ENCODE measurements at regions not wholly inside any gene's neighbourhood (a gene's known extent, or its start where the extent isn't known, plus 50 kb on each side); places are given as distances from the start of the nearest gene placed in this dataset.
A peak's percentile ranks its signal among the peaks of the same experiment; 100 is the strongest.
"Not testable (repeated sequence)": the region's sequence is repeated elsewhere in the genome, so short reads cannot be mapped to it uniquely, and the experiment has no call there.

- H3K36me3 ChIP-seq, result no peaks in the 10 kb centered on the region
- no peak overlapping the region for H3K4me3 ChIP-seq
- H4K20me1 ChIP-seq (ENCODE audit: low read depth), result no peaks in the 10 kb centered on the region
- Mint-ChIP-seq H3K27ac (no peak overlapping the region), H3K9me3 (no peaks in the 10 kb centered on the region), H3K4me1 (peaks cover 3% of the 10 kb centered on the region), H3K4me3 (no peak overlapping the region), H3K36me3 (no peaks in the 10 kb centered on the region), H3K27me3 (ENCODE audit: insufficient read depth, low read depth) (peaks cover 2% of the 10 kb centered on the region)
- H3K27me3 ChIP-seq, result no peaks in the 10 kb centered on the region
- H3K9ac ChIP-seq, result no peak overlapping the region
- no peak overlapping the region for H2AFZ ChIP-seq (replicated peaks)
- DNase-seq (ENCODE audit: low spot score), result peak; percentile 33
- no peaks in the 10 kb centered on the region for H3K4me1 ChIP-seq
- no peaks in the 10 kb centered on the region for H3K79me2 ChIP-seq (ENCODE audit: low read depth)
- no peak overlapping the region for H3K27ac ChIP-seq
- TF ChIP-seq EZH2phosphoT487 (IDR thresholded peaks at IDR 0.05) (no peak), CTCF (IDR thresholded peaks at IDR 0.05) (peak; percentile 31), EZH2 (IDR thresholded peaks at IDR 0.05) (no peak)
- no peak overlapping the region for H3K4me2 ChIP-seq
- H3K9me3 ChIP-seq (ENCODE audit: low read depth), result no peaks in the 10 kb centered on the region
- no peaks in the 10 kb centered on the region for H3F3A ChIP-seq (ENCODE audit: low read depth)
Observed at GRCh38 chr9:82763656-82764055, 299.3 kb downstream of the RASEF start.

GRCh38 chr9:82764061-82764668, 298.8 kb downstream of the RASEF start:
- H3K4me3 ChIP-seq, result no peak overlapping the region
- H3K79me2 ChIP-seq (ENCODE audit: low read depth), result no peaks in the 10 kb centered on the region
- no peaks in the 10 kb centered on the region for H3K4me1 ChIP-seq
- no peak for DNase-seq (ENCODE audit: low spot score)
- TF ChIP-seq CTCF (IDR thresholded peaks at IDR 0.05) (no peak), EZH2 (IDR thresholded peaks at IDR 0.05) (no peak), EZH2phosphoT487 (IDR thresholded peaks at IDR 0.05) (no peak)
- Mint-ChIP-seq H3K9me3 (no peaks in the 10 kb centered on the region), H3K4me3 (no peak overlapping the region), H3K27me3 (ENCODE audit: insufficient read depth, low read depth) (peaks cover 2% of the 10 kb centered on the region), H3K27ac (no peak overlapping the region), H3K4me1 (peaks cover 3% of the 10 kb centered on the region), H3K36me3 (no peaks in the 10 kb centered on the region)
- no peaks in the 10 kb centered on the region for H3K36me3 ChIP-seq
- H3K4me2 ChIP-seq, result no peak overlapping the region
- H3K27ac ChIP-seq, result no peak overlapping the region
- no peaks in the 10 kb centered on the region for H3K9me3 ChIP-seq (ENCODE audit: low read depth)
- no peak overlapping the region for H2AFZ ChIP-seq (replicated peaks)
- H3K27me3 ChIP-seq, result no peaks in the 10 kb centered on the region
- H3F3A ChIP-seq (ENCODE audit: low read depth), result no peaks in the 10 kb centered on the region
- H4K20me1 ChIP-seq (ENCODE audit: low read depth), result no peaks in the 10 kb centered on the region
- H3K9ac ChIP-seq, result no peak overlapping the region

- H3F3A ChIP-seq (ENCODE audit: low read depth); DNase-seq (ENCODE audit: low spot score); H3K4me1 Mint-ChIP-seq; H3K4me3 Mint-ChIP-seq; H4K20me1 ChIP-seq (ENCODE audit: low read depth); H3K36me3 Mint-ChIP-seq; H3K9ac ChIP-seq; H3K9me3 ChIP-seq (ENCODE audit: low read depth); H3K27me3 Mint-ChIP-seq (ENCODE audit: insufficient read depth, low read depth); H3K36me3 ChIP-seq; H3K79me2 ChIP-seq (ENCODE audit: low read depth); H3K27ac ChIP-seq; H3K4me3 ChIP-seq; H3K27me3 ChIP-seq; H3K9me3 Mint-ChIP-seq; H3K4me1 ChIP-seq; H3K4me2 ChIP-seq: not testable (repeated sequence)
- H2AFZ ChIP-seq (replicated peaks), result peak overlapping the region; percentile 26
- H3K27ac Mint-ChIP-seq, result peak overlapping the region; percentile 69
Observed at GRCh38 chr9:82774707-82775231, 288.2 kb downstream of the RASEF start.

- Histone ChIP-seq H2AFZ (replicated peaks) (no peak overlapping the region), H4K20me1 (ENCODE audit: low read depth) (no peaks in the 10 kb centered on the region), H3K4me2 (no peak overlapping the region), H3K4me1 (no peaks in the 10 kb centered on the region), H3K36me3 (no peaks in the 10 kb centered on the region), H3K27me3 (no peaks in the 10 kb centered on the region), H3K79me2 (ENCODE audit: low read depth) (no peaks in the 10 kb centered on the region), H3K4me3 (no peak overlapping the region), H3K9me3 (ENCODE audit: low read depth) (no peaks in the 10 kb centered on the region), H3F3A (ENCODE audit: low read depth) (no peaks in the 10 kb centered on the region), H3K9ac (no peak overlapping the region), H3K27ac (no peak overlapping the region)
- Mint-ChIP-seq H3K4me1 (peaks cover 8% of the 10 kb centered on the region), H3K9me3 (peaks cover 6% of the 10 kb centered on the region), H3K27me3 (ENCODE audit: insufficient read depth, low read depth) (peaks cover 2% of the 10 kb centered on the region), H3K27ac (peak overlapping the region; percentile 25), H3K4me3 (no peak overlapping the region), H3K36me3 (no peaks in the 10 kb centered on the region)
- TF ChIP-seq EZH2 (IDR thresholded peaks at IDR 0.05) (no peak), CTCF (IDR thresholded peaks at IDR 0.05) (no peak), EZH2phosphoT487 (IDR thresholded peaks at IDR 0.05) (no peak)
- DNase-seq (ENCODE audit: low spot score), result no peak
Observed at GRCh38 chr9:82776508-82776907, 286.4 kb downstream of the RASEF start.
